ENCODE measurements at regions not wholly inside any gene's neighbourhood (a gene's known extent, or its start where the extent isn't known, plus 50 kb on each side); places are given as distances from the start of the nearest gene placed in this dataset.
A peak's percentile ranks its signal among the peaks of the same experiment; 100 is the strongest.
"Not testable (repeated sequence)": the region's sequence is repeated elsewhere in the genome, so short reads cannot be mapped to it uniquely, and the experiment has no call there.

- DNase-seq, result no peak
These were observed 383.1 kb downstream of the DLEU7 start for GRCh38 chr13:50460358-50460757.

GRCh38 chr13:50461189-50461588 is 382.3 kb downstream of the DLEU7 start:
- DNase-seq, result no peak

- no peak for DNase-seq
These were observed 379.8 kb downstream of the DLEU7 start for GRCh38 chr13:50463719-50464118.

- DNase-seq, result no peak
These were observed 378.9 kb downstream of the DLEU7 start for GRCh38 chr13:50464349-50465251.

- DNase-seq, result no peak
These were observed 377.0 kb downstream of the DLEU7 start for GRCh38 chr13:50466456-50466855.

- no peak for DNase-seq
These were observed 376.1 kb downstream of the DLEU7 start for GRCh38 chr13:50467156-50468110.

- no peak for DNase-seq
These were observed 374.4 kb downstream of the DLEU7 start for GRCh38 chr13:50468849-50469669.

GRCh38 chr13:50473050-50473449 is 370.4 kb downstream of the DLEU7 start:
- not testable (repeated sequence) for DNase-seq

- no peak for DNase-seq
These were observed 369.3 kb downstream of the DLEU7 start for GRCh38 chr13:50474088-50474662.

- no peak for DNase-seq
These were observed 366.8 kb downstream of the DLEU7 start for GRCh38 chr13:50476577-50477285.

GRCh38 chr13:50481936-50482335 is 361.6 kb downstream of the DLEU7 start:
- DNase-seq, result no peak

GRCh38 chr13:50483416-50483815 is 360.1 kb downstream of the DLEU7 start:
- DNase-seq, result no peak

- DNase-seq, result no peak
These were observed 358.9 kb downstream of the DLEU7 start for GRCh38 chr13:50484472-50485113.

GRCh38 chr13:50485979-50486935 is 357.2 kb downstream of the DLEU7 start:
- DNase-seq, result peak; percentile 6

GRCh38 chr13:50493683-50494082 is 349.8 kb downstream of the DLEU7 start:
- DNase-seq, result no peak

- DNase-seq, result no peak
These were observed 349.4 kb downstream of the DLEU7 start for GRCh38 chr13:50494138-50494537.

- DNase-seq, result not testable (repeated sequence)
These were observed 340.3 kb downstream of the DLEU7 start for GRCh38 chr13:50503212-50503611.

GRCh38 chr13:50509167-50509566 is 334.3 kb downstream of the DLEU7 start:
- no peak for DNase-seq

GRCh38 chr13:50509771-50510441 is 333.6 kb downstream of the DLEU7 start:
- DNase-seq, result no peak
